Kidney capillary endothelial cell (primary cell): ENCODE measurements at regions not wholly inside any gene's neighbourhood (a gene's known extent, or its start where the extent isn't known, plus 50 kb on each side); places are given as distances from the start of the nearest gene placed in this dataset.
"Not testable (repeated sequence)": the region's sequence is repeated elsewhere in the genome, so short reads cannot be mapped to it uniquely, and the experiment has no call there.

Source experiments
- DNase-seq: peaks from one replicate; pipeline ENCODE4 v3.0.0-alpha.2; 2018; ENCODE audit warnings: low spot score

DNA sequence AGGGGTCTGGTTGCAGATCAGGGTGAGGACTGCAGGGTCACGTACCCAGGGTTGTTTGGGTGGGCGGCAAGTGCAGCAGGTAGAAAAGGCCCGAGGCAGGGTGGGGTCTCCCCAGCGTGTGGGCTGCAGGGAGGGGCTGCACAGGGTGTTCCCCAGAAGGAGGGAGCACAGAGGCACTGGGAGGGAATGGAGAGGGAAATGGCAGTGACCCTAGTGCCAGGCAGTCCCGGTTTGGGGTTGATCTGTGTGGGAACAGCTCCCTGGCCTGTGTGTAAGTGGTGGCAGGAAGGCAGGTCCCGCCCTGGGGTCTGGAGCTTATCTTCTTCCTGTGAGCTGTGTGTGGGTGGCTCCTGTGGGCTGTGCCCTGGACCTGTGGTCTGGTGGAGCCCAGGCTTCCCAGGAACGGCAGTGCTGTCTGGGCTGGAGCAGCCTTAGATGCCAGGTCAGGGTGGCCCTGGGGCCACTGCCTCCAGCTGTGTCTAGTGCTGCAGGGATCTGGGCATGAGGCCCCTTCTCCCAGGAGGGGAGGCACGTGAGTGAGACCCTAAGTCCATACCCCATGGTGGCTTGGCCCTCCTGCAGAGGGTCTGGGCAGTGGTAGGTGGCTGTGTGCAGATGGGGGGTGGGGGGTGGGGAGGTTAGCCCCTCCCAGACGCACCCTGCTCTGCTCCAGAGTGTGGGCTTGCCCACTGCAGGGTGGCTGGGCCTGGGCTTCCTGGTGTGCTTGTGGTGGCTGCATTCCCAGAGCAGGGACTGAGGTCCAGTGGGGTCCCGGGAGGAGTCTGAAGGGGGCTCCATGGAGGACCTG lies 363.5 kb downstream of the TMEM121 start:
- DNase-seq, result no peak

DNA sequence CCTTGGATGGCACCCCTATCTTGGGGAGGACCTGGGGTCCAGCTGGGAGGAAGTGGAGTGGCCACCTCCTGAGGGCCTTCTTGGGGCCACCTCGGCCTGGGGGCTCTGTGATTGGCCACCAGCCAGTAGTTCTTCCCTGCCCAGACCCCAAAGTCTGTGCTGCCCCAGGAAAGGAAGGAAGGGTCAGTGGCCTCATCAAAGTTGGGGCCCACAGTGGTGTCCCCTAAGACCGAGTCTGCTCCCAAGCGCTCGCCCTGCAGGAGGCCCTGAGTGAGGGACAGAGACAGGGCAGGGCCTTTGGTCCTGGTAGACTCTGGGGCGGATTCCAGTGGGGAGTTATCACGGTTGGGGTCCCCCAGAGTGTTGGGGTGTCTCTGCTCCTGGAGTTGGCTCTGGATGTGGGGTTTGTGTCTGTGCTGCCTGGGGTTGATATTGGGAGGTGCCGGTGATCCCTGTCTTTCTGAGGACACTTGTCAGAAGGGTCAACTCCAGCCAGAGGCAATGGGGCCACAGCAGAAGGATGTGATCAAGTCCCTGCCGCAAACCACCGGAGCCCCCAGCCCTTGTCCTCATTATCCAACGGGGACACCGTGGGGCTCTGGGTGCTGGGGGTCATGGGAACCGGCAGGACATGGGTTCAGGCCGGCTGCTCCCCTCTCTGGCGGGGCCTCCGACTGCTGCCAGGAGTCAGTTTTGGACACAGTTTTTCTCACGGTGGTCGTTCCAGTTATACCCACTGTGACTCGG lies 364.3 kb downstream of the TMEM121 start:
- DNase-seq, result no peak

DNA sequence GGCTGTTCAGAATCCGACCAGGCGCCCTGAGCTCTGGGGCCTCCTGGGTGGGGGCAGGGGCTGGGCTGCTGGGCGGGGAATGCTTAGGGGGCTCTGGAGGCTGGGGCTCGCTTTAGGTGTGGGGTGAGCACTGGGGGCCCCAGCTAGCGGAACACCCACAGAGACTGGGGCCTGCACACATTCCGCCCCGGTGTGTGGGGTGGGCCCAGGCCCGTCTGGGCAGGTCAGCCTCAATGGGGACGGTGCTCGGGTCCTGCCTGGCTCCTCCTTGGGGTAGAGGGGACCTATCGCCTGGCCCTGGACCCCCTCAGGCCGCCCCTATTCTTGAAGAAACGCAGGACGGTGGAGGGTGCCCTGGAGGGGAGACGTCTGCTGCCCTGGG lies 364.8 kb downstream of the TMEM121 start:
- DNase-seq, result no peak

DNA sequence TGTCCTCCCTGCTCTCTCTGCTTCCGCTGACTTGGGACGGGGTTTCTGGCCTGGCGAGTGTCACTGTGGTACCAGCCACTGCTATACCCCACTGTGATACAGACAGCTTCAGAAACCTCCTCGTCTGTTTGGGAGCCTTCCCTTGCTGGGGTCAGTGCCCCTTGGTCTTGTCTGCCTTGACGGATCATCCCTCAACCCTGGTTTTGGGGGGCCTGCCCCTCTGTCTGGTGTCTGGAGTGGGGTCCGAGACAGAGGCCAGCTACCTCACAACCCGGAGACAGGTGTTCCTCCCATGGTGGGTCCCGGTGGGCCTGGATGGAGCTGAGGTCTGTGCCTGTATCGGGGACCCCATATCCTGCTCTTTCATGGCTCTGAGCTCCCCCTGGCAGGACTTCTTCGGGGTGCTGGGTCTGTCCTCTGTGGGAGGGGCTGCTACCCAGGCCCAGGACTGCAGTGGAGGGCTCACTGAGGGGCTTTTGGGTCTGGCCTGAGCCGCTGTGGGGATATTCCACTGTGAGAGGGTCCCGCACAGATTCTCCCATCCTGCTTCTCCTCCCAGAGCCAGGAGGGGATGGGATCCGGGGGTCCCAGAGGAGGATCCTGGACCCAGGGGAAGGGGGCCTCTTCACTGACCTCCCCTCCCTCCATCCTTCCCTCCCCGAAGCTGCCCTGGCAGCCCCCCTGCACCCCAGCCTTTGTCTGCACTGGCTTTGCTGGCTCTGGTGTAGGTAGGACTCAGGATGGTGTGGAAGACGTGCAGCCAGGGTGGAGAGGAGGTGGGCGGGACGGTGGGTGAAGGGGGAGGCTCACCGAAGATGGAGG lies 365.5 kb downstream of the TMEM121 start:
- no peak for DNase-seq

DNA sequence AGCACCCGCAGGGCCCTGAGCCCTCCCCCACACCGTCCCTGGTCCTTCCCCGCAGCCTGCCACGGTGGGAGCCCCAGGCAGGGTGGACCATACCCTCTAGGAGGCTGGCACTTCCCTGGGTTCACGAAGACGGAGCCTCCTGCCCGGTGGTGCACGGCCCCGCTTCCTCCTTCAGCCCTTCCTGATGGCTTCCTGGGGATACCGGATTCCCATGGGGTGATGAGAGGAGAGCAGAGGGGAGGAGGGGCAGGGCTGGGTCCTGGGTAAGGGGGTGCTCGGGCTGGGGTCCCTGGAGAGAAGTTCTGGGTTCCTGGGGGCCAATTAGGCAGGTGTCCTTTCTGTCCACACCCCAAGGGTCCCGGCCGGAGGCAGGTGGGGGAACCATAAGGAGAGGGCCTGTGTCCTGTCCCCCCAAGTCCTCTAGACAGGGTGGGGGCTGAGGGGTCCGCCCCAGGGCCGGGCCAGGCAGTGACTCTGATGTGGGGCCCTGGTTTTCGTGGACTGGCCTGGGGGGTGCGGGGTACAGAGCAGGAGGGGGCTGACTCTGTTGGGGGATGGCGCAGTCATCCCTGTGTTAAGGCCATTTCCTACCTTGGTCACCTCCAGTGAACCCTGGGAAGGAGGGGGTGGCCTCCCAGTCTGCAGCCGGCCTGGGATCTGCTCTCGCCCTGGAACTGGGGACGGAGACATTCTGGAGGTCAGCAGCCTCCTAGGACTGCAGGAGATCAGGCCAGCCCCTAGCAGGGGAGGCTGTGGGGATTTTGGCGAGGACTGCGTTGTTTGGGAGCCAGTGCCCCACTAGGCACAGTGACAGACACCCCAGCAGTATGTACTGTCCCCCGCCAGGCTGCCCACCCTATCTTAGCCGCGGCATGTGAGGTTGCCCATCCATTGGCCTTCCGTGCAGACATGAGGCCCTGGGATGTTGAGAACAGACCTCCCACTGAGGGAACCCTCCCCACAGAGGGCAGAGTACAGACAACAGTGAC lies 366.4 kb downstream of the TMEM121 start:
- not testable (repeated sequence) for DNase-seq

DNA sequence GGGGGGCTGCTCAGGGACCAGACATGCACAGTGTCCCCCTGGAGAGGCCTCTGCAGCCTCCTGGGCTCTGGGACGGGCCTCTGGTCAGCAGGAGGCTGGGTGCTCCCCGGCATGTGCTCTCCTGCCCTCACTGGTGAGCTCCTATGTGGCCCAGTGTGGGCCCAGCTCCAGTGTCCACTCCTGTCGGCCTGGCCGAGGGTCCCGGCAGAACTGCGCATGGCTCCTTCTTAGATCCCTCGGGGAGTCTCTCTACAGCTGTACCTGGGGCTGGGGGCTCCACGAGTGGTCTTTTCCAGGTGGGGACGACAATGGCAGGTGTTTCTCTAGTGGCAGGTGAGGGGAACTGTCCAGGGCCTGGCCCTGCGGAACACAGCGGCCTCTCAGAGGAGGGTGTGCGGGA lies 367.3 kb downstream of the TMEM121 start:
- DNase-seq, result not testable (repeated sequence)

DNA sequence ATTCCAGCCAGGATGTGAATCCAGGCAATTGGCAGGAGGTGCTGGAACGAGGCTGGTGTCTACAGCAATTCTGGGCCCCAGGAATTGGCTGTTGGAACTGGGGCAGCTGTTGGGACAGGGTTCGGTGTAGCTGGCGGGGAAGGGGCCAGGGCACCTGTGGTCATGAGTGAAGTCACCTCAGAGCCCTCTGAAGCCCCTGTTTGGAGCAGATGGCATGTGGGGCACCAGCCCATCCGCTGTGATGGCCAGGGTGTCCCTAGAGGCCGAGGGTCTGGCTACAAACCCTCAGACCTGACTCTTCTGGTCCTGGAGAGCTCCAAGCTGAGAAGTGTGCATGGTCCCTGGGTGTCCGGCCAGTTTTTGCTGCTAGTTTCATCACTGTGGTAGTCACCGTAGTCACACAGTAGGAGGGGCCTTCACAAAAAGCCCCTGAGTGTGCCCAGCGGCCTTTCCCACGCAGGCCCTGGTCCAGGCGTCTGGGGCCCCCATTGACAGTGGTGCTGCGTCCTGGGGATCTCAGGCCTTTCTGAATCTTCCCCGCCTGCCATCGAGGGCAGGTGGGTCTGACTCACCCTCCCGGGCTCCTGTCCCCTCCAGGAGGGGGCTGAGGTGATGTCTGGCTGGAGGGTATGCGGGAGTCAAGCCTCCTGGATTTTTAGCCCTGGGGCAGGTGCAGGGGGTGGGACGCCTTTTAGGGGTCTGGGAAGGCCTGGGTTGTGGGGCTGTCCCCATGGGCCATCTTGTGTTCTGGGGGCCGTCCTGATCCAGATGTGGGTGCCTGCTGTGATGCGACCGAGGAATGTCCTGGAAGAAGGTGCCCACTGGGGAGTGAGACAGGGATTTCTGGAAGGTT lies 368.0 kb downstream of the TMEM121 start:
- no peak for DNase-seq

DNA sequence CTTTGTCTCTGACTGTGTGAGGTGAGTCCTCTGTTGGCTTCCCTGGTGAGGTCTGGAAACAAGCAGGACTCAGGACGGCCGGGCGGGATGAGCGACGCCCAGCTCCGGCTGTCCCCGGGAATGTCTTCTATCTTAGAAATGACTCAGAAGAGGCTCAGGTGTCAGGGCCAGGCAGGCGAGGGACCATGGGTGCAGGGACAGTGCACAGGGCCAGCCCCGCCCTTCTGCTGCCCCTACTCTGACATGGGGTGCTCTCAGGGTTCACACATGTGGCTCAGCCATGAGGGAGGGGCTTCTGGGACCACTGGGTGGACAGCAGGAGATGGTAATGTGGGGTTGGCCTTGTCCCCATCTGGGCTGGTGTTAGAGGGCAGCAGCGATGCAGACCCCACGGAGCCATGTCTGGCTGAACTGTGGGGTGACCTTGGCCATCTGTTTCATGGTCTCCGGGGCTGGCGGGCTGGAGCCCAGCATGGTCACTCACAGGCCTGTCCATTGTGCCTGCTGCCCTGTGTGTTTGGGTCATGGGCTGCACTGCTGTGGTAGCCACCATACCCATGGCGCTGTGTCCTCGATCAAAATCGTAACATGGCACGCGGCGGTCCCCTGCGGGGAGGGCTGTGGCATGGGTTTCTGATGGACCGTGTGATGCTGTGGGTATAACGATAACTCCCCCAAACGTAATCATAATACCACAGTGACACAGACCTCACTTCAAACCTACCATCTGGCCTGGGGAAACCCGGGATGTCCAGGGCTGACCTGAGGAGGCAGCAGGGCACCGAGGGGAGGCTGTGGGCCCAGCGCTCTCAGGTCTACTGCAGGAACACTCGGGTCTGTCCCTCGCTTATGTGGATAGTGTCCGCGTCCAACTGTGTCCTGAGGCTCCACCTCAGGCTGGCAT lies 368.8 kb downstream of the TMEM121 start:
- DNase-seq, result no peak

DNA sequence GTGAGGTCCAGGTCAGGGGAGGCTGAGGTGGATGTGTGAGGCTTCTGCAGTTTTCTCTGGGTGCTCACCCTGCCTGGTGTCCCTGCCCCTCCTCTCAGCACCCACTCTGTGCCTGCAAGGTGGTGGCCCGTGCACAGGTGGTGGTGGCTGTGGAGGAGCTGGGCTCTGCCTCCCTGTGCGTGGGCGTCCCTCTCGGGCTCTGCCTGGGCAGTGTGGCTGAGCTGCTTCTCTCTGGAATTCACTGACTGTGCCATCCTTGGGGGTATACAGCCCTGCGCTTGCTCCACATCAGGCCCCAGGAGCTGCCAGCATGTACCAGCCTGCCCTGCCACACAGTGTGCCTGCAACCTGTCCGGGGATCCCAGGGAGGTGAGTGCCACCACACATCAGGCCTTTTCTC lies 369.8 kb downstream of the TMEM121 start:
- DNase-seq, result not testable (repeated sequence)

DNA sequence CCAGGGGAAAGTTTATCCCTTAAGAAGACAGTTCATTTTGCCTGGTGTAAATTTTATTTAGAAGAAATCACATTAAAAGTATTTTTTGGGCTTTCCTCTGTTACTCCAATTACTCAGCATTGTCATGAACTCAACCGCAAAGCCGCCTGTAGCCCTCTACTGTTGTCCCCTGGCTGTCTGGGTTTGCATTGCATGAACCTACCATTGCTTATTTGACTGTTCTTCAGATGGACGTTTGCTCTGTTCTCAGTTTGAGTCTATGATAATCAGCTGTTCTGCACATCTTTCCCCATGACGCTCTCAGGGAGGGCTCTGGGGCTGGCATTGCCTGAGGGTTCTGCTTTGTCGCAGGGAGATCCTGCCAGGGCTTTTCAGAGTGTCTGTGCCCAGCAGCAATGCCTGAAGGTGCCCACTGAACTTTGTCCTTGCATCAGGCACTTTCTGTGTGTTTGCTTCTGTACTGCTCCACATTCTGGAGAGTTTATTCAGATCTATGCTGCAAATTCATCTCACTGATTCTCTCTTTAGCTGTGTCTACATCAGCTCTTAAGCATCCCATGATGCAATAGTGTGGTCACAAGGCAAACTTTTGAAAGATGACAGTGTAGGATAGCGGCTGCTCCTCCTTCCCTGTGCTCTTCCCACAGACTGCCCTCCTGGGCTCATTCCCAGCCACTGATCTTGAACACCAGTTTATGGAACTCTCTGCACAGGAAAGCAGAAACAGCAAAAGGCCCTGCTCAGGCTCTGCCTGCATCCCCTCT lies 370.8 kb downstream of the TMEM121 start:
- not testable (repeated sequence) for DNase-seq

DNA sequence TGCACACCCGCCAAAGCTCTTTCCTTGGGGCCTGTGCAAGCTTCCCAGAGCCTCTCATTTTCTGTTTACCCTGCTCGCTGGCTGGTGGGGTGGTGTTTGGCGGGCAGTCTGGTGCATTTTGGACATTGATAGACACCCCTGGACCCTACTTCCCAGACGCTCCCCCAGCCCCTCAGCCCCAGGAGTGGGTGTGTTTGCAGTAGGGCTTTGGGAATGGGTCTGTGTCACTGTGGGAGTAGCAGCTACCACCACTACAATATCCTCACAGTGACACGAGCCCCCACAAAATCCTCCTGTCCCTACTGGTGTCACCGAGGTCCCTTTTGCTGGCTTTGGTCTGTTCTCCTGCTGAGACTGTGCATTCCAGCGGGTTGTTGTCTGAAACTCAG lies 371.3 kb downstream of the TMEM121 start:
- DNase-seq, result no peak

DNA sequence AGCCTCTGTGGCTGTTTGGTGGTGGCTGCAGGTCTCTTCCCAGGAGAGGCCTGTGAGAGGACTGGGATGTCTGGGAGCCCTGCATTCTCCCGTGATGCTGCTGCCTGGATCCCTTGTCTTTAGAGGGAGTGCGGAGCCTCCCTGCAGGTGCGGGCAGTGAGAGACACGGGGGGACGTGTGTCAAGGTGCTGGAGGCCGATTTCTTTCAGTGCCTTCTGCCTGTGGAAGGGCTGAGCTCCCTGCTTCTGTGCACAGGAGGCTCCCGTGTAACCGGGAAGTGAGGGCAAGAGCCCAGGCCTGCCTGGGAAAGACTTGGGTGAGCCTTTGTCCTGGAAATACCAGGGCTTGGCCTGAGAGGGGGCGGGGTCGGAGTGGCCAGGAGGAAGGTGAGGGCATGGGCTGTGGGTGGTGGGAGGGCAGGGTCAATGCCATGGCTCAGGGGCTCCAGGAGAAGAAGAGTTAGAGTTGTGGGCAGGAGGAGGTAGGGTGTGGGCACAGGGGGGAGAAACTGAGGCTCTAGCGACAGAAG lies 372.2 kb downstream of the TMEM121 start:
- no peak for DNase-seq

DNA sequence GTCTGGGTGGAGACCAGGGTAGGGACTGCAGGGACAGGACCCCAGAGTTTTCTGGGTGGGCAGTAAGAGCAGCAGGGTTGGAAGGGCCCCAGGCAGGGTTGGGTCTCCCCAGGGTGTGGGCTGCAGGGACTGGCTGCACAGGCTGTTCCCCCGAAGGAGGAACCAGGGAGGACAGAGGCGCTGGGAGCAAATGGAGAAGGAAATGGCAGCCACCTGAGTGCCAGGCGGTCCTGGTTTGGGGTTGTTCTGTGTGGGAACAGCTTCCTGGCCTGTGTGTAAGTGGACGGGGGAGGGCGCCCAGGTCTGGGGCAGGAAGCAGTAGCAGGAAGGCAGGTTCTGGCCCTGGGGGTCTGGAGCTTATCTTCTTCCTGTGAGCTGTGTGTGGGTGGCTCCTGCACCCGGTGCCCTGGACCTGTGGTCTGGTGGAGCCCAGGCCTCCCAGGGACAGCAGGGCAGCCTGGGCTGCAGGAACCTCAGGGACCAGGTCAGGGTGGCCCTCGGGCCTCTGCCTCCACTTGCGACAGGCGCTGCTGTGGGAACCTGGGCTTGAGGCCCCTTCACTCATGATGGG lies 372.8 kb downstream of the TMEM121 start:
- no peak for DNase-seq

DNA sequence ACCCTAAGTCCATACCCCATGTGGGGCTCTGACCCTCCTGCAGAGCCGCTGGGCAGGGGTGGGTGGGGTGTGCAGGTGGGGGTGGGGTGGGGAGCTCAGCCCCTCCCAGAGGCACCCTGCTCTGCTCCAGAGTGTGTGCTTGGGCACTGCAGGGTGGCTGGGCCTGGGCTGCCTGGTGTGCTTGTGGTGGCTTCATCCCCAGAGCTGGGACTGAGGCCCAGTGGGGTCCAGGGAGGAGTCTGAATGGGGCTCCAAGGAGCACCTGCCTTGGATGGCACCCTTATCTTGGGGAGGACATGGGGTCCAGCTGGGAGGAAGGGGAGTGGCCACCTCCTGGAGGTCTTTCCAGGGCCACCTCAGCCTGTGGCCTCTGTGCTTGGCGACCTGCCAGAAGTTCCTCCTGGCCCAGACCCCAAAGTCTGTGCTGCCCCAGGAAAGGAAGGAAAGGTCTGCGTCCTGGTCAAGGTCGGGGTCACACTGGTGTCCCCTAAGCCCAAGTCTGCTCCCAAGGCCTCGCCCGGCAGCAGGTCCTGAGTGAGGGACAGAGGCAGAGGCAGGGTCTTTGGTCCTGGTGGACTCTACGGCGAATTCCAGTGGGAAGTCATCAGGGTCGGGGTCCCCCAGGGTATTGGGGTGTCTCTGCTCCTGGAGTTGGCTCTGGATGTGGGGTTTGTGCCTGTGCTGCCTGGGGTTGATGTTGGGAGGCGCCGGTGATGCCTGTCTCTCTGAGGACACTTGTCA lies 373.4 kb downstream of the TMEM121 start:
- DNase-seq, result no peak

DNA sequence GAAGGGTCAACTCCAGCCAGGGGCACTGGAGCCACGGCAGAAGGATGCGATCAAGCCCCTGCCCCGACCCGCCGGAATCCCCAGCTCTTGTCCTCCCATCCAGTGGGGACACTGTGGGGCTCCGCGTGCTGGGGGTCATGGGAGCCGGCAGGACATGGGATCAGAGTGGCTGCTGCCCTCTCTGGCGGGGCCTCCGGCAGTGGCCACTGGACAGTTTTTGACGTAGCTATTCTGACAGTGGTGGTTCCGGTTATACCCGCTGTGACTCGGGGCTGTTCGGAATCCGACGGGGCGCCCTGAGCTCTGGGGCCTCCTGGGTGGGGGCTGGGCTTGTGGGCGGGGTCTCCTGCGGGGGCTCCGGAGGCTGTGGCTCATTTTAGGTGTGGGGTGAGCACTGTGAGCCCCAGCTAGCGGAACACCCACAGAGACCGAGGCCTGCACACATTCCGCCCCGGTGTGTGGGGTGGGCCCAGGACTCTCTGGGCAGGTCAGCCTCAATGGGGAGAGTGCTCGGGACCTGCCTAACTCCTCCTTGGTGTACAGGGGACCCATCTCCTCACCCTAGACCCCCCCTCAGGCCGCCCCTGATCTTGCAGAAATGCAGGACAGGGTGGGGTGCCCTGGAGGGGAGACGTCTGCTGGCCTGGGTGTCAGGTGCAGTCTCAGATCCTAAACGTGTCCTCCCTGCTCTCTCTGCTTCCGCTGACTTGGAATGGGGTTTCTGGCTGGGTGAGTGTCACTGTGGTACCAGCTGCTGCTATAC lies 374.2 kb downstream of the TMEM121 start:
- DNase-seq, result no peak

DNA sequence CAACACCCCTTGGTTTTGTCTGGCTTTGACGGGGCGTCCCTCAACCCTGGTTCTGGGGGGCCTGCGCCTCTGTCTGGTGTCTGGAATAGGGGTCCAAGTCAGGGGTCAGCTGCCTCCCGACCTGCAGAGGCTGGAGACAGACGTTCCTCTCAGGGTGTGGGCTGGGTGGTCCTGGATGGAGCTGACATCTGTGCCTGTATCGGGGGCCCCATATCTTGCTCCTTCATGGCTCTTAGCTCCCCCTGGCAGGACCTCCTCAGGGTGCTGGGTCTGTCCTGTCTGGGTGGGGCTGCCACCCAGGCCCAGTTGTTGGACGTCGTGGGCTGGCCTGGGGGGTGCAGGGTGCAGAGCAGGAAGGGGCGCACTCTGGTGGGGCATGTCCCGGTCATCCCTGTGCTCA lies 374.8 kb downstream of the TMEM121 start:
- no peak for DNase-seq
